Naive thymus-derived CD4-positive, alpha-beta T cell (primary cell): ENCODE measurements at regions not wholly inside any gene's neighbourhood (a gene's known extent, or its start where the extent isn't known, plus 50 kb on each side); places are given as distances from the start of the nearest gene placed in this dataset.
"Not testable (repeated sequence)": the region's sequence is repeated elsewhere in the genome, so short reads cannot be mapped to it uniquely, and the experiment has no call there.

Experiments
- ATAC-seq: fragments of 150-1000 bp; cut with Tn5 transposase; 2 replicates; pipeline ENCODE4 v1.10.0; 2021; ENCODE audit warnings: mild to moderate bottlenecking, moderate library complexity
- CTCF ChIA-PET: fragments of 350-600 bp; sonication (Branson Sonifier 250); formaldehyde crosslinking; loops from one replicate; lab custom pipeline; 2021; ENCODE audit warnings: antibody characterized with exemption; lab: Charles Lee
- POLR2A ChIA-PET: fragments of 350-600 bp; sonication (Branson Sonifier 250); formaldehyde crosslinking; loops from one replicate; lab custom pipeline; 2021; ENCODE audit warnings: antibody characterized with exemption, inconsistent platforms; lab: Charles Lee
- DNase-seq, 9 donors: peaks; one replicate each; pipeline versions ENCODE4 v3.0.0 to v3.0.0-alpha.2; 2020 to 2022; ENCODE audit warnings: mixed read lengths in 1 of 9
- H3K27ac ChIP-seq: one replicate; pipeline ENCODE4 v1.7.0; 2013; ENCODE audit warnings: mild to moderate bottlenecking, low read depth, low read length, moderate library complexity
- H3K27me3 ChIP-seq, 2 donors: one replicate each; pipeline ENCODE4 v1.7.0; 2013; ENCODE audit warnings: low read length in 2 of 2, mild to moderate bottlenecking in 2 of 2, moderate library complexity in 2 of 2; ENCODE audit not compliant: control insufficient read depth in 2 of 2, insufficient read depth in 2 of 2
- H3K36me3 ChIP-seq, 3 experiments: 1 replicate in 2 of 3; 2 replicates in 1 of 3; pipeline ENCODE4 v1.7.0; 2013; ENCODE audit warnings: low read length in 3 of 3, mild to moderate bottlenecking in 3 of 3, moderate library complexity in 1 of 3; ENCODE audit not compliant: insufficient read depth in 3 of 3, control insufficient read depth in 2 of 3
- H3K4me1 ChIP-seq, 2 donors: one replicate each; pipeline ENCODE4 v1.7.0; 2013; ENCODE audit warnings: low read length in 2 of 2, mild to moderate bottlenecking in 2 of 2, moderate library complexity in 1 of 2; ENCODE audit not compliant: control insufficient read depth in 2 of 2, insufficient read depth in 2 of 2
- H3K4me3 ChIP-seq: 2 replicates; pipeline ENCODE4 v1.7.0; 2013; ENCODE audit warnings: mild to moderate bottlenecking, low read length
- H3K9me3 ChIP-seq, 3 experiments: 1 replicate in 2 of 3; 2 replicates in 1 of 3; pipeline ENCODE4 v1.7.0; 2013; ENCODE audit warnings: low read length in 3 of 3; ENCODE audit not compliant: control insufficient read depth in 2 of 3
- H3K27ac Mint-ChIP-seq, 9 donors: one replicate each; pipeline ENCODE4 v1.8.0; 2020 to 2022; ENCODE audit warnings: mixed read lengths in 9 of 9, mild to moderate bottlenecking in 8 of 9, moderate library complexity in 5 of 9, inconsistent platforms in 2 of 9
- H3K27me3 Mint-ChIP-seq, 5 donors: one replicate each; pipeline ENCODE4 v1.8.0; 2021 to 2022; ENCODE audit warnings: mixed read lengths in 5 of 5, mild to moderate bottlenecking in 1 of 5
- H3K36me3 Mint-ChIP-seq, 5 donors: one replicate each; pipeline ENCODE4 v1.8.0; 2020 to 2022; ENCODE audit warnings: mixed read lengths in 5 of 5, mild to moderate bottlenecking in 3 of 5, inconsistent platforms in 1 of 5
- H3K4me1 Mint-ChIP-seq, 7 donors: one replicate each; pipeline ENCODE4 v1.8.0; 2020 to 2022; ENCODE audit warnings: mixed read lengths in 7 of 7, mild to moderate bottlenecking in 3 of 7, inconsistent platforms in 1 of 7
- H3K4me3 Mint-ChIP-seq, 10 donors: one replicate each; pipeline ENCODE4 v1.8.0; 2020 to 2022; ENCODE audit warnings: mild to moderate bottlenecking in 10 of 10, mixed read lengths in 10 of 10, moderate library complexity in 6 of 10, inconsistent platforms in 2 of 10
- H3K9me3 Mint-ChIP-seq, 11 donors: one replicate each; pipeline ENCODE4 v1.8.0; 2020 to 2022; ENCODE audit warnings: mixed read lengths in 11 of 11, mild to moderate bottlenecking in 4 of 11, inconsistent platforms in 1 of 11, moderate library complexity in 1 of 11
- intact Hi-C, 2 donors: fragments of 100-400 bp; cut with micrococcal nuclease; formaldehyde crosslinking; loops; one replicate each; pipeline ENCODE4 v1.15.1; 2023

DNA sequence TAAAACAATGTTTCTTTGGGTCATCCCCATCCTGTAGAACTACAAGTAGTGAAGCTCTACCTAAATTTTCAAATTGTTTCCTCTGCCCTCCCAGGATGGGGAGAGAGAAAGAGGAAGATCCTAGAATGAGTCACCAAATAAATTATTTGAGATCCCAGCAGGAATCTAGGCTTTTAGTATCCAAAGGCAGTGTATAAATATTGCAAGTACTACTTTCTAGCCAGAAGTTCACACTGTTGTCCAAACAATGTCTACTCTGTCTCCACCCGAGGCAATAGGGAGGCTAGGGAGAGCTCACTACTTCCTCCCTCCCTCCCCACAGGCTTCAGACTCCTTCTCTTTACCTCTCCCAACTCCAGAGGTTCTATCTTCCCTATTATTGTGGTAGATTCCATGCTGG is 362.8 kb downstream of the MRPS30 start:
- Mint-ChIP-seq H3K27ac (no peak overlapping the region), H3K27me3 (no peaks in the 10 kb centered on the region), H3K4me3 (no peak overlapping the region), H3K4me1 (no peaks in the 10 kb centered on the region), H3K9me3 (peaks cover 0 to 22% (median 4%) of the 10 kb centered on the region in 11 donors), H3K36me3 (no peaks in the 10 kb centered on the region)
- no peak overlapping the region for H3K4me3 ChIP-seq
- no peaks in the 10 kb centered on the region for H3K36me3 ChIP-seq
- H3K27ac ChIP-seq, result no peak overlapping the region
- no peaks in the 10 kb centered on the region for H3K4me1 ChIP-seq
- ATAC-seq (no peak), DNase-seq (no peak)
- no peaks in the 10 kb centered on the region for H3K27me3 ChIP-seq
- intact Hi-C loops, result no loop called here
- H3K9me3 ChIP-seq, result no peaks in the 10 kb centered on the region
- ChIA-PET POLR2A (no interaction called here), CTCF (no interaction called here)

DNA sequence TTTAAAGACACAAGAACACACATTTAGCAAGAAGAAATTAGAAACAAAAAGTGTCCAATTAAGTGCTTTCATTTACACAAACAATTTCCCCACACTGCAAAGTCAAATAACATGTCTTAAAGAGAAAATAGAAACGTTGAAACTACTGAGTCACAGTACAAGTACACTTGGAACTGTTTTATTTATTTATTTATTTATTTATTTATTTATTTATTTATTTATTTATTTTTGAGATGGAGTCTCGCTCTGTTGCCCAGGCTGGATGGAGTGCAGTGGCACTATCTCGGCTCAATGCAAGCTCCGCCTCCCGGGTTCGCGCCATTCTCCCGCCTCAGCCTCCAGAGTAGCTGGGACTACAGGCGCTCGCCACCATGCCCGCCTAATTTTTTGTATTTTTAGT is 363.9 kb downstream of the MRPS30 start:
- H3K36me3 Mint-ChIP-seq, intact Hi-C loops, ATAC-seq, H3K4me1 ChIP-seq, H3K4me3 ChIP-seq, POLR2A ChIA-PET, H3K36me3 ChIP-seq, DNase-seq, H3K27ac ChIP-seq, H3K4me1 Mint-ChIP-seq, H3K9me3 ChIP-seq, H3K27me3 ChIP-seq, H3K27me3 Mint-ChIP-seq, H3K27ac Mint-ChIP-seq, H3K4me3 Mint-ChIP-seq: not testable (repeated sequence)
- CTCF ChIA-PET, result interaction anchor here (0.7 kb wide), 1 partner anchor 20 kb away, joined by 3 read pairs; no protein-coding TSS in a partner anchor
- H3K9me3 Mint-ChIP-seq, result peaks cover 0 to 17% (median 3%) of the 10 kb centered on the region in 11 donors

- no peak for DNase-seq
- no peaks in the 10 kb centered on the region for H3K4me1 Mint-ChIP-seq
- Histone ChIP-seq H3K27ac (no peak overlapping the region), H3K9me3 (no peaks in the 10 kb centered on the region), H3K4me1 (no peaks in the 10 kb centered on the region), H3K27me3 (no peaks in the 10 kb centered on the region), H3K36me3 (no peaks in the 10 kb centered on the region), H3K4me3 (no peak overlapping the region)
- POLR2A ChIA-PET, result no interaction called here
- H3K27me3 Mint-ChIP-seq, result no peaks in the 10 kb centered on the region
- ATAC-seq, result no peak
- no peak overlapping the region for H3K27ac Mint-ChIP-seq
- intact Hi-C loops, result no loop called here
- H3K4me3 Mint-ChIP-seq, result no peak overlapping the region
- CTCF ChIA-PET, result no interaction called here
- H3K36me3 Mint-ChIP-seq, result no peaks in the 10 kb centered on the region
- H3K9me3 Mint-ChIP-seq, result peaks cover 0 to 27% (median 11%) of the 10 kb centered on the region in 11 donors
Observed at GRCh38 chr5:45179686-45180085, 370.9 kb downstream of the MRPS30 start.

- POLR2A ChIA-PET, result no interaction called here
Observed at GRCh38 chr5:45189042-45189441, 380.3 kb downstream of the MRPS30 start.

GRCh38 chr5:45189481-45189880 is 380.7 kb downstream of the MRPS30 start:
- intact Hi-C loops, result no loop called here
- H3K27me3 ChIP-seq, result no peaks in the 10 kb centered on the region
- ChIA-PET CTCF (no interaction called here), POLR2A (no interaction called here)
- Mint-ChIP-seq H3K4me3 (no peak overlapping the region), H3K36me3 (no peaks in the 10 kb centered on the region), H3K27ac (no peak overlapping the region), H3K27me3 (no peaks in the 10 kb centered on the region), H3K4me1 (no peaks in the 10 kb centered on the region), H3K9me3 (peaks cover 0 to 24% (median 2%) of the 10 kb centered on the region in 11 donors)
- ATAC-seq (no peak), DNase-seq (no peak)
- no peaks in the 10 kb centered on the region for H3K36me3 ChIP-seq
- H3K4me3 ChIP-seq, result no peak overlapping the region
- no peaks in the 10 kb centered on the region for H3K4me1 ChIP-seq
- no peaks in the 10 kb centered on the region for H3K9me3 ChIP-seq
- no peak overlapping the region for H3K27ac ChIP-seq

More at GRCh38 chr5:45189042-45189441, 380.3 kb downstream of the MRPS30 start:
- H3K4me1 Mint-ChIP-seq, result no peaks in the 10 kb centered on the region
- intact Hi-C loops, result no loop called here
- no peaks in the 10 kb centered on the region for H3K27me3 Mint-ChIP-seq
- Histone ChIP-seq H3K4me3 (no peak overlapping the region), H3K36me3 (no peaks in the 10 kb centered on the region), H3K27ac (no peak overlapping the region), H3K9me3 (no peaks in the 10 kb centered on the region), H3K27me3 (no peaks in the 10 kb centered on the region), H3K4me1 (no peaks in the 10 kb centered on the region)
- no peak overlapping the region for H3K4me3 Mint-ChIP-seq
- CTCF ChIA-PET, result no interaction called here
- no peak for ATAC-seq
- DNase-seq, result no peak
- no peak overlapping the region for H3K27ac Mint-ChIP-seq
- H3K36me3 Mint-ChIP-seq, result no peaks in the 10 kb centered on the region
- peaks cover 0 to 26% (median 4%) of the 10 kb centered on the region in 11 donors for H3K9me3 Mint-ChIP-seq

DNA sequence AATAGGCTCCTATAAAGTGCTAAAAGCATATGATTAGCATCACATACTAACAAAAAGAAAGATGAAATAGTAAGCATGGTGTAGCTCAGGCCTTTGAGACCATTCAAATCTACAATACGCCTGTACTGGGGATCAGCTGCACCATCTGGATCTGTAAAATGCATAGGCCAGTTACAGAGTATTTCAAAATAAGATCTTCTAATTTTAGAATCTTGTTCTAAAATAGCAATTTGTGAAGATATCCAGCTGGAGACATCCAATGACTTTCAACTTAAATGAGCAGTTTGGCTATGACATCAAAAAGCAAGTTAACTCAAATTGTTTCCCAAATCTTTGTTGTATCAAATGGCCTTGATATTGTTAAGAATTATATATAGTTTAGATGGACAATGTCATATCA is 386.3 kb downstream of the MRPS30 start:
- Mint-ChIP-seq H3K36me3 (peaks cover 0 to 6% (median 0%) of the 10 kb centered on the region in 5 donors), H3K9me3 (peaks cover 0 to 26% (median 9%) of the 10 kb centered on the region in 11 donors), H3K4me3 (no peak overlapping the region), H3K4me1 (no peaks in the 10 kb centered on the region), H3K27ac (no peak overlapping the region), H3K27me3 (no peaks in the 10 kb centered on the region)
- no peaks in the 10 kb centered on the region for H3K27me3 ChIP-seq
- H3K9me3 ChIP-seq, result no peaks in the 10 kb centered on the region
- DNase-seq (no peak), ATAC-seq (no peak)
- ChIA-PET CTCF (no interaction called here), POLR2A (no interaction called here)
- no peaks in the 10 kb centered on the region for H3K36me3 ChIP-seq
- no peak overlapping the region for H3K27ac ChIP-seq
- H3K4me3 ChIP-seq, result no peak overlapping the region
- intact Hi-C loops, result no loop called here
- H3K4me1 ChIP-seq, result no peaks in the 10 kb centered on the region
